GM23338 (cell line): ENCODE measurements at regions not wholly inside any gene's neighbourhood (a gene's known extent, or its start where the extent isn't known, plus 50 kb on each side); places are given as distances from the start of the nearest gene placed in this dataset.

ENCODE experiments used
- ATAC-seq: fragments of 200-7000 bp; cut with Tn5 transposase; 3 replicates; pipeline ENCODE4 v1.9.1; 2020
- DNase-seq: peaks from one replicate; pipeline ENCODE4 v3.0.0-alpha.2; 2015; ENCODE audit warnings: low spot score
- H2AFZ ChIP-seq: fragments of 200-600 bp; sonication (generic); 2 replicates; pipeline ENCODE4 v1.8.0; 2016; ENCODE audit warnings: antibody characterized with exemption, mild to moderate bottlenecking, moderate library complexity
- H3F3A ChIP-seq: fragments of 200-600 bp; sonication (generic); replicated peaks from 2 replicates; pipeline ENCODE4 v1.8.0; 2017; ENCODE audit warnings: antibody characterized with exemption, mixed run types, low read depth
- H3K27ac ChIP-seq: fragments of 200-600 bp; sonication (generic); 2 replicates; pipeline ENCODE4 v1.6.1; 2016; ENCODE audit warnings: low read depth
- H3K27me3 ChIP-seq: fragments of 200-600 bp; sonication (generic); 2 replicates; pipeline ENCODE4 v1.8.0; 2016; ENCODE audit warnings: mild to moderate bottlenecking, mixed run types, moderate library complexity; ENCODE audit not compliant: insufficient read depth
- H3K36me3 ChIP-seq: fragments of 200-600 bp; sonication (generic); 2 replicates; pipeline ENCODE4 v1.8.0; 2016; ENCODE audit warnings: mild to moderate bottlenecking; ENCODE audit not compliant: insufficient read depth
- H3K4me1 ChIP-seq: fragments of 200-600 bp; sonication (generic); 2 replicates; pipeline ENCODE4 v1.8.0; 2016; ENCODE audit warnings: mild to moderate bottlenecking, moderate library complexity; ENCODE audit not compliant: insufficient read depth
- H3K4me2 ChIP-seq: fragments of 200-600 bp; sonication (generic); 2 replicates; pipeline ENCODE4 v1.7.1; 2017; ENCODE audit warnings: mixed run types
- H3K4me3 ChIP-seq: fragments of 200-600 bp; sonication (generic); 2 replicates; pipeline ENCODE4 v1.6.1; 2016; ENCODE audit warnings: mixed run types
- H3K79me2 ChIP-seq: fragments of 200-600 bp; sonication (generic); replicated peaks from 2 replicates; pipeline ENCODE4 v1.8.0; 2017; ENCODE audit warnings: mild to moderate bottlenecking; ENCODE audit not compliant: insufficient read depth
- H3K9me2 ChIP-seq: fragments of 200-600 bp; sonication (generic); 2 replicates; pipeline ENCODE4 v1.8.0; 2017; ENCODE audit not compliant: insufficient read depth
- H4K20me1 ChIP-seq: fragments of 200-600 bp; sonication (generic); replicated peaks from 2 replicates; pipeline ENCODE4 v1.8.0; 2017; ENCODE audit warnings: mild to moderate bottlenecking; ENCODE audit not compliant: insufficient read depth
- H3K27ac Mint-ChIP-seq: 2 replicates; pipeline ENCODE4 v1.8.0; 2020; ENCODE audit warnings: inconsistent platforms, mild to moderate bottlenecking, moderate library complexity, mixed read lengths
- H3K27me3 Mint-ChIP-seq: 3 replicates; pipeline ENCODE4 v1.8.0; 2022; ENCODE audit warnings: low read depth, mild to moderate bottlenecking, moderate library complexity, mixed read lengths, inconsistent platforms; ENCODE audit not compliant: insufficient read depth, poor library complexity
- H3K36me3 Mint-ChIP-seq: 3 replicates; pipeline ENCODE4 v1.8.0; 2021; ENCODE audit warnings: low read depth, mild to moderate bottlenecking, inconsistent platforms, moderate library complexity, mixed read lengths
- H3K4me1 Mint-ChIP-seq: 3 replicates; pipeline ENCODE4 v1.8.0; 2020; ENCODE audit warnings: mild to moderate bottlenecking, inconsistent platforms, mixed read lengths
- H3K4me3 Mint-ChIP-seq: 3 replicates; pipeline ENCODE4 v1.8.0; 2021; ENCODE audit warnings: moderate library complexity, mild to moderate bottlenecking, inconsistent platforms, mixed read lengths
- H3K9me3 Mint-ChIP-seq: 3 replicates; pipeline ENCODE4 v1.8.0; 2020; ENCODE audit warnings: moderate library complexity, mild to moderate bottlenecking, inconsistent platforms, mixed read lengths
- CREB1 ChIP-seq: fragments of 250-450 bp; sonication (Bioruptor Pico); IDR thresholded peaks from 2 replicates; pipeline ENCODE4 v1.5.0; 2020; ENCODE audit warnings: low read depth, mild to moderate bottlenecking, moderate library complexity
- EZH2 ChIP-seq: fragments of 200-600 bp; sonication (generic); IDR thresholded peaks from one replicate; pipeline ENCODE4 v1.8.0; 2017; ENCODE audit warnings: antibody characterized with exemption, mild to moderate bottlenecking, low read depth; ENCODE audit not compliant: unreplicated experiment
- EZH2phosphoT487 ChIP-seq: fragments of 200-600 bp; sonication (generic); IDR thresholded peaks from one replicate; pipeline ENCODE4 v1.8.1; 2018; ENCODE audit warnings: antibody characterized with exemption; ENCODE audit not compliant: unreplicated experiment
- JUNB ChIP-seq: IDR thresholded peaks from one replicate; pipeline ENCODE4 v1.6.1; 2016; ENCODE audit warnings: antibody characterized with exemption; ENCODE audit not compliant: unreplicated experiment
- NANOG ChIP-seq: IDR thresholded peaks from 2 replicates; pipeline ENCODE4 v1.6.1; 2016; ENCODE audit warnings: antibody characterized with exemption, borderline replicate concordance
- POLR2AphosphoS5 ChIP-seq: IDR thresholded peaks from 2 replicates; pipeline ENCODE4 v1.6.1; 2016; ENCODE audit warnings: antibody characterized with exemption, low read depth
- REST ChIP-seq: IDR thresholded peaks from one replicate; pipeline ENCODE4 v1.6.1; 2018; ENCODE audit warnings: antibody characterized with exemption; ENCODE audit not compliant: unreplicated experiment
- STAT1 ChIP-seq: IDR thresholded peaks from one replicate; pipeline ENCODE4 v1.6.1; 2016; ENCODE audit warnings: antibody characterized with exemption; ENCODE audit not compliant: unreplicated experiment
- ZNF114 ChIP-seq: fragments of 250-450 bp; sonication (Bioruptor Pico); IDR thresholded peaks from 2 replicates; pipeline ENCODE4 v1.5.0; 2020; ENCODE audit warnings: mild to moderate bottlenecking, moderate library complexity
- ZNF331 ChIP-seq: fragments of 250-450 bp; sonication (Bioruptor Pico); IDR thresholded peaks from 2 replicates; pipeline ENCODE4 v1.5.0; 2020; ENCODE audit warnings: low read depth, mild to moderate bottlenecking, moderate library complexity
- TF ChIP-seq, protein P1 (sequence below): IDR thresholded peaks from 2 replicates; pipeline ENCODE4 v1.6.1; 2016; ENCODE audit warnings: antibody characterized with exemption
- TF ChIP-seq, protein P2 (sequence below): fragments of 250-450 bp; sonication (Bioruptor Pico); IDR thresholded peaks from 2 replicates; pipeline ENCODE4 v1.5.0; 2020; ENCODE audit warnings: mild to moderate bottlenecking, moderate library complexity
- TF ChIP-seq, protein P3 (sequence below), 2 experiments: fragments of 200-600 bp in 1 of 2; sonication (generic) in 1 of 2; conservative IDR thresholded peaks; 2 replicates each; pipeline versions ENCODE4 v1.5.1 to v1.6.1; 2016 to 2017; ENCODE audit warnings: antibody characterized with exemption in 2 of 2, low read depth in 2 of 2, mild to moderate bottlenecking in 2 of 2, moderate library complexity in 1 of 2

DNA sequence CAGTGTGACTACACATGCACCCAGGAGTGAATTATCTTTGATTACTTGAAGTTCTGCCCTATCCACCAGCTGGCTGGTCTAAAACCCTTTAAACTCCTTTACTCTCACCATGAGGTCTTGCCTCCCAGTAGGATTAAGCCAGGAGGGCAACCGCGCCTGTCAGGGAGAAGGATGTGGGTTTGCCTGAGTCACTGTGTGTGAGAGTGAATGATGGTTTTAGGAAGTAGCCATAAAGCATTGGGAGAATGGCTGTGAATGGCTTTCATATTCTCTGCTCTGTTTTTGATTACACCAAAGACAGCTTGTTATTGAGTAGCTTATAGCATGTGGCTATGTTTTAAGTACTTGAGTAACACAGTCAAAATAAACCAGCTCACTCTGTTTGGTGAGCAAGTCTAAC, 637.7 kb upstream of the TBL1XR1 start:
- peak overlapping the region; percentile 78; the same call in 1 of the 2 replicates for H2AFZ ChIP-seq
- Mint-ChIP-seq H3K4me3 (no peak overlapping the region), H3K36me3 (no peaks in the 10 kb centered on the region), H3K27ac (no peak overlapping the region), H3K27me3 (no peaks in the 10 kb centered on the region), H3K9me3 (no peaks in the 10 kb centered on the region), H3K4me1 (peaks cover 12% of the 10 kb centered on the region)
- H3K4me1 ChIP-seq: no peaks in the 10 kb centered on the region
- no peaks in the 10 kb centered on the region for H3F3A ChIP-seq
- no peaks in the 10 kb centered on the region for H4K20me1 ChIP-seq
- H3K36me3 ChIP-seq: no peaks in the 10 kb centered on the region
- no peak overlapping the region for H3K4me2 ChIP-seq
- H3K79me2 ChIP-seq: no peaks in the 10 kb centered on the region
- TF ChIP-seq JUNB (no peak), EZH2phosphoT487 (no peak), EZH2 (no peak), ZNF331 (CRISPR knock-in tag) (no peak), REST (no peak), CREB1 (CRISPR knock-in tag) (no peak), ZNF114 (CRISPR knock-in tag) (no peak), NANOG (no peak), POLR2AphosphoS5 (no peak), STAT1 (no peak)
- TF ChIP-seq, protein P1, sequence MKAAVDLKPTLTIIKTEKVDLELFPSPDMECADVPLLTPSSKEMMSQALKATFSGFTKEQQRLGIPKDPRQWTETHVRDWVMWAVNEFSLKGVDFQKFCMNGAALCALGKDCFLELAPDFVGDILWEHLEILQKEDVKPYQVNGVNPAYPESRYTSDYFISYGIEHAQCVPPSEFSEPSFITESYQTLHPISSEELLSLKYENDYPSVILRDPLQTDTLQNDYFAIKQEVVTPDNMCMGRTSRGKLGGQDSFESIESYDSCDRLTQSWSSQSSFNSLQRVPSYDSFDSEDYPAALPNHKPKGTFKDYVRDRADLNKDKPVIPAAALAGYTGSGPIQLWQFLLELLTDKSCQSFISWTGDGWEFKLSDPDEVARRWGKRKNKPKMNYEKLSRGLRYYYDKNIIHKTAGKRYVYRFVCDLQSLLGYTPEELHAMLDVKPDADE: no peak
- TF ChIP-seq, protein P2, sequence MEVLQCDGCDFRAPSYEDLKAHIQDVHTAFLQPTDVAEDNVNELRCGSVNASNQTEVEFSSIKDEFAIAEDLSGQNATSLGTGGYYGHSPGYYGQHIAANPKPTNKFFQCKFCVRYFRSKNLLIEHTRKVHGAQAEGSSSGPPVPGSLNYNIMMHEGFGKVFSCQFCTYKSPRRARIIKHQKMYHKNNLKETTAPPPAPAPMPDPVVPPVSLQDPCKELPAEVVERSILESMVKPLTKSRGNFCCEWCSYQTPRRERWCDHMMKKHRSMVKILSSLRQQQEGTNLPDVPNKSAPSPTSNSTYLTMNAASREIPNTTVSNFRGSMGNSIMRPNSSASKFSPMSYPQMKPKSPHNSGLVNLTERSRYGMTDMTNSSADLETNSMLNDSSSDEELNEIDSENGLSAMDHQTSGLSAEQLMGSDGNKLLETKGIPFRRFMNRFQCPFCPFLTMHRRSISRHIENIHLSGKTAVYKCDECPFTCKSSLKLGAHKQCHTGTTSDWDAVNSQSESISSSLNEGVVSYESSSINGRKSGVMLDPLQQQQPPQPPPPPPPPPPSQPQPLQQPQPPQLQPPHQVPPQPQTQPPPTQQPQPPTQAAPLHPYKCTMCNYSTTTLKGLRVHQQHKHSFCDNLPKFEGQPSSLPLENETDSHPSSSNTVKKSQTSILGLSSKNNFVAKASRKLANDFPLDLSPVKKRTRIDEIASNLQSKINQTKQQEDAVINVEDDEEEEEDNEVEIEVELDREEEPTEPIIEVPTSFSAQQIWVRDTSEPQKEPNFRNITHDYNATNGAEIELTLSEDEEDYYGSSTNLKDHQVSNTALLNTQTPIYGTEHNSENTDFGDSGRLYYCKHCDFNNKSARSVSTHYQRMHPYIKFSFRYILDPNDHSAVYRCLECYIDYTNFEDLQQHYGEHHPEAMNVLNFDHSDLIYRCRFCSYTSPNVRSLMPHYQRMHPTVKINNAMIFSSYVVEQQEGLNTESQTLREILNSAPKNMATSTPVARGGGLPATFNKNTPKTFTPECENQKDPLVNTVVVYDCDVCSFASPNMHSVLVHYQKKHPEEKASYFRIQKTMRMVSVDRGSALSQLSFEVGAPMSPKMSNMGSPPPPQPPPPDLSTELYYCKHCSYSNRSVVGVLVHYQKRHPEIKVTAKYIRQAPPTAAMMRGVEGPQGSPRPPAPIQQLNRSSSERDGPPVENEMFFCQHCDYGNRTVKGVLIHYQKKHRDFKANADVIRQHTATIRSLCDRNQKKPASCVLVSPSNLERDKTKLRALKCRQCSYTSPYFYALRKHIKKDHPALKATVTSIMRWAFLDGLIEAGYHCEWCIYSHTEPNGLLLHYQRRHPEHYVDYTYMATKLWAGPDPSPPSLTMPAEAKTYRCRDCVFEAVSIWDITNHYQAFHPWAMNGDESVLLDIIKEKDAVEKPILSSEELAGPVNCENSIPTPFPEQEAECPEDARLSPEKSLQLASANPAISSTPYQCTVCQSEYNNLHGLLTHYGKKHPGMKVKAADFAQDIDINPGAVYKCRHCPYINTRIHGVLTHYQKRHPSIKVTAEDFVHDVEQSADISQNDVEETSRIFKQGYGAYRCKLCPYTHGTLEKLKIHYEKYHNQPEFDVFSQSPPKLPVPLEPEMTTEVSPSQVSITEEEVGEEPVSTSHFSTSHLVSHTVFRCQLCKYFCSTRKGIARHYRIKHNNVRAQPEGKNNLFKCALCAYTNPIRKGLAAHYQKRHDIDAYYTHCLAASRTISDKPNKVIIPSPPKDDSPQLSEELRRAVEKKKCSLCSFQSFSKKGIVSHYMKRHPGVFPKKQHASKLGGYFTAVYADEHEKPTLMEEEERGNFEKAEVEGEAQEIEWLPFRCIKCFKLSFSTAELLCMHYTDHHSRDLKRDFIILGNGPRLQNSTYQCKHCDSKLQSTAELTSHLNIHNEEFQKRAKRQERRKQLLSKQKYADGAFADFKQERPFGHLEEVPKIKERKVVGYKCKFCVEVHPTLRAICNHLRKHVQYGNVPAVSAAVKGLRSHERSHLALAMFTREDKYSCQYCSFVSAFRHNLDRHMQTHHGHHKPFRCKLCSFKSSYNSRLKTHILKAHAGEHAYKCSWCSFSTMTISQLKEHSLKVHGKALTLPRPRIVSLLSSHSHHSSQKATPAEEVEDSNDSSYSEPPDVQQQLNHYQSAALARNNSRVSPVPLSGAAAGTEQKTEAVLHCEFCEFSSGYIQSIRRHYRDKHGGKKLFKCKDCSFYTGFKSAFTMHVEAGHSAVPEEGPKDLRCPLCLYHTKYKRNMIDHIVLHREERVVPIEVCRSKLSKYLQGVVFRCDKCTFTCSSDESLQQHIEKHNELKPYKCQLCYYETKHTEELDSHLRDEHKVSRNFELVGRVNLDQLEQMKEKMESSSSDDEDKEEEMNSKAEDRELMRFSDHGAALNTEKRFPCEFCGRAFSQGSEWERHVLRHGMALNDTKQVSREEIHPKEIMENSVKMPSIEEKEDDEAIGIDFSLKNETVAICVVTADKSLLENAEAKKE: no peak
- TF ChIP-seq, protein P3, sequence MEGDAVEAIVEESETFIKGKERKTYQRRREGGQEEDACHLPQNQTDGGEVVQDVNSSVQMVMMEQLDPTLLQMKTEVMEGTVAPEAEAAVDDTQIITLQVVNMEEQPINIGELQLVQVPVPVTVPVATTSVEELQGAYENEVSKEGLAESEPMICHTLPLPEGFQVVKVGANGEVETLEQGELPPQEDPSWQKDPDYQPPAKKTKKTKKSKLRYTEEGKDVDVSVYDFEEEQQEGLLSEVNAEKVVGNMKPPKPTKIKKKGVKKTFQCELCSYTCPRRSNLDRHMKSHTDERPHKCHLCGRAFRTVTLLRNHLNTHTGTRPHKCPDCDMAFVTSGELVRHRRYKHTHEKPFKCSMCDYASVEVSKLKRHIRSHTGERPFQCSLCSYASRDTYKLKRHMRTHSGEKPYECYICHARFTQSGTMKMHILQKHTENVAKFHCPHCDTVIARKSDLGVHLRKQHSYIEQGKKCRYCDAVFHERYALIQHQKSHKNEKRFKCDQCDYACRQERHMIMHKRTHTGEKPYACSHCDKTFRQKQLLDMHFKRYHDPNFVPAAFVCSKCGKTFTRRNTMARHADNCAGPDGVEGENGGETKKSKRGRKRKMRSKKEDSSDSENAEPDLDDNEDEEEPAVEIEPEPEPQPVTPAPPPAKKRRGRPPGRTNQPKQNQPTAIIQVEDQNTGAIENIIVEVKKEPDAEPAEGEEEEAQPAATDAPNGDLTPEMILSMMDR (conservative IDR thresholded peaks at IDR 0.05; ENCODE audit: low read depth in 2 of 2): no peak
- no peak for ATAC-seq
- DNase-seq: no peak
- no peak overlapping the region for H3K4me3 ChIP-seq
- no peaks in the 10 kb centered on the region for H3K9me2 ChIP-seq
- H3K27ac ChIP-seq: 0 out of 2 replicates have a peak overlapping the region, but pooled peaks have one; percentile 39
- H3K27me3 ChIP-seq: no peaks in the 10 kb centered on the region
